ENCODE measurements at regions not wholly inside any gene's neighbourhood (a gene's known extent, or its start where the extent isn't known, plus 50 kb on each side); places are given as distances from the start of the nearest gene placed in this dataset.
A peak's percentile ranks its signal among the peaks of the same experiment; 100 is the strongest.

DNA sequence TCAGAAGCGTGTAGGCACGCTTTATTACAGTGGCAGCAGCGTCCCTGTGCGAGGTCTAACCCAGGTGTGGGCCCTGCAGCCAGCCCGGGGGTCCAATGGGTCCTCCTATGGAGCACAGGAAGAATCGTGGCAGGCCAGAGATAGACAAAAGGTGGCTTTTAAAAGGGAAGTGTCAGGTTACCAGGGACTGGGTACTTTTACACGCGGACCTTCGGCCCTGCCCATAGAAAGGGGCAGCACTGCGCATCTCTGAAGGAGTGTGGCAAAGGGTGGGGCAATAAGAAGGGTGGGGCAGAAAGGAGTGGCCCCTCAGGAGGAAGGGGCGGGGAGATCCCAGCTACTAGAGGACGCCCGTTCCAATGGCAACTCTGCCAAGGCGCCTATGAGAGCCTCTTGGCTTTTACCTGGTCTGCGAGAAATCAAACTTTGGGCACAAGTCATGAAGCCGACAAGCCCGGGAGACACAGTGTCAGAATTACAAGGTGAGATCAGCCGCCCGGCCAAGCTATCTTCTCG lies 1419.8 kb downstream of the UQCRFS1 start:
- Histone ChIP-seq H3K27me3 (ENCODE audit: insufficient read depth, poor library complexity, severe bottlenecking) (no peaks in the 10 kb centered on the region), H3K4me3 (replicated peaks; ENCODE audit: insufficient read depth, low read length) (peak overlapping the region; percentile 88), H3K27ac (replicated peaks) (peak overlapping the region; percentile 96)
- TF ChIP-seq SPI1 (IDR thresholded peaks at IDR 0.05; ENCODE audit: borderline replicate concordance, low read depth) (peak; percentile 63; the same call in 1 of the 2 replicates), POLR2AphosphoS5 (IDR thresholded peaks at IDR 0.05; ENCODE audit: low read depth) (no peak; the same call in none of the 2 replicates)
- TF ChIP-seq, protein P1, sequence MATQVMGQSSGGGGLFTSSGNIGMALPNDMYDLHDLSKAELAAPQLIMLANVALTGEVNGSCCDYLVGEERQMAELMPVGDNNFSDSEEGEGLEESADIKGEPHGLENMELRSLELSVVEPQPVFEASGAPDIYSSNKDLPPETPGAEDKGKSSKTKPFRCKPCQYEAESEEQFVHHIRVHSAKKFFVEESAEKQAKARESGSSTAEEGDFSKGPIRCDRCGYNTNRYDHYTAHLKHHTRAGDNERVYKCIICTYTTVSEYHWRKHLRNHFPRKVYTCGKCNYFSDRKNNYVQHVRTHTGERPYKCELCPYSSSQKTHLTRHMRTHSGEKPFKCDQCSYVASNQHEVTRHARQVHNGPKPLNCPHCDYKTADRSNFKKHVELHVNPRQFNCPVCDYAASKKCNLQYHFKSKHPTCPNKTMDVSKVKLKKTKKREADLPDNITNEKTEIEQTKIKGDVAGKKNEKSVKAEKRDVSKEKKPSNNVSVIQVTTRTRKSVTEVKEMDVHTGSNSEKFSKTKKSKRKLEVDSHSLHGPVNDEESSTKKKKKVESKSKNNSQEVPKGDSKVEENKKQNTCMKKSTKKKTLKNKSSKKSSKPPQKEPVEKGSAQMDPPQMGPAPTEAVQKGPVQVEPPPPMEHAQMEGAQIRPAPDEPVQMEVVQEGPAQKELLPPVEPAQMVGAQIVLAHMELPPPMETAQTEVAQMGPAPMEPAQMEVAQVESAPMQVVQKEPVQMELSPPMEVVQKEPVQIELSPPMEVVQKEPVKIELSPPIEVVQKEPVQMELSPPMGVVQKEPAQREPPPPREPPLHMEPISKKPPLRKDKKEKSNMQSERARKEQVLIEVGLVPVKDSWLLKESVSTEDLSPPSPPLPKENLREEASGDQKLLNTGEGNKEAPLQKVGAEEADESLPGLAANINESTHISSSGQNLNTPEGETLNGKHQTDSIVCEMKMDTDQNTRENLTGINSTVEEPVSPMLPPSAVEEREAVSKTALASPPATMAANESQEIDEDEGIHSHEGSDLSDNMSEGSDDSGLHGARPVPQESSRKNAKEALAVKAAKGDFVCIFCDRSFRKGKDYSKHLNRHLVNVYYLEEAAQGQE (IDR thresholded peaks at IDR 0.05; ENCODE audit: insufficient replicate concordance, low read depth), result peak; percentile 57
- DNase-seq (ENCODE audit: low read depth in 1 of 2, low spot score in 1 of 2), result peak; percentile 91 to 94

DNA sequence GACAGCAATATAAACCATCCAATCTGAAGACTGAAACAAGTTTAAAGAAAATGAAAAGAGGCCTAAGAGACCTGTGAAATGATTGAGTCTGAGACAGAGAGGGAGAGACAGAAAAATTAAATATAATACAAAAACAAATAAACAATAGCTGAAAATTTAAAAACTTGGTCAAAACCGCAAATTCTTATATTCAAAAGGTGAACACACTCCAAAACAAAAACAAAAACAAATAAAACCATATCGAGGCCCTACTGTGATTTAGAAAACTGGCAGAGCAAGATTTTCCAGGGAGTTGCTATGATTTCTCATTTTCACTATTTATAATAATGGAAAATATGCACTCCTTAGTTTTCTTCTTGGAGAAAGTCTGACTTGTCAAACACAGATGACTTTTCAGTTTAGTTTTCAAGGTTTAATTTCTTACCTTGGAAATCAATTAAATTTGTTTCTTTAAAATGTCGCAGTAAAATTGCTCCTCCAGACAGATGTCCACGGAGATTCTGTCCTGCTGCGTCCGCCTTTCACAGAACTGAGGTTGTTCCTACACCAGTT lies 1420.3 kb downstream of the UQCRFS1 start:
- TF ChIP-seq POLR2AphosphoS5 (IDR thresholded peaks at IDR 0.05; ENCODE audit: low read depth), result no peak
- TF ChIP-seq, protein P1 (IDR thresholded peaks at IDR 0.05; ENCODE audit: insufficient replicate concordance, low read depth), result no peak
- no peak for TF ChIP-seq GABPA (IDR thresholded peaks at IDR 0.05; ENCODE audit: low read depth)
- TF ChIP-seq, protein P2, sequence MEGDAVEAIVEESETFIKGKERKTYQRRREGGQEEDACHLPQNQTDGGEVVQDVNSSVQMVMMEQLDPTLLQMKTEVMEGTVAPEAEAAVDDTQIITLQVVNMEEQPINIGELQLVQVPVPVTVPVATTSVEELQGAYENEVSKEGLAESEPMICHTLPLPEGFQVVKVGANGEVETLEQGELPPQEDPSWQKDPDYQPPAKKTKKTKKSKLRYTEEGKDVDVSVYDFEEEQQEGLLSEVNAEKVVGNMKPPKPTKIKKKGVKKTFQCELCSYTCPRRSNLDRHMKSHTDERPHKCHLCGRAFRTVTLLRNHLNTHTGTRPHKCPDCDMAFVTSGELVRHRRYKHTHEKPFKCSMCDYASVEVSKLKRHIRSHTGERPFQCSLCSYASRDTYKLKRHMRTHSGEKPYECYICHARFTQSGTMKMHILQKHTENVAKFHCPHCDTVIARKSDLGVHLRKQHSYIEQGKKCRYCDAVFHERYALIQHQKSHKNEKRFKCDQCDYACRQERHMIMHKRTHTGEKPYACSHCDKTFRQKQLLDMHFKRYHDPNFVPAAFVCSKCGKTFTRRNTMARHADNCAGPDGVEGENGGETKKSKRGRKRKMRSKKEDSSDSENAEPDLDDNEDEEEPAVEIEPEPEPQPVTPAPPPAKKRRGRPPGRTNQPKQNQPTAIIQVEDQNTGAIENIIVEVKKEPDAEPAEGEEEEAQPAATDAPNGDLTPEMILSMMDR (IDR thresholded peaks at IDR 0.05; ENCODE audit: insufficient read depth, low read length), result no peak
- no peak for TF ChIP-seq SPI1 (IDR thresholded peaks at IDR 0.05; ENCODE audit: borderline replicate concordance, low read depth)
- peak overlapping the region; percentile 88 for H3K4me3 ChIP-seq (replicated peaks; ENCODE audit: insufficient read depth, low read length)
- no peak for DNase-seq (ENCODE audit: low read depth in 1 of 2, low spot score in 1 of 2)
- H3K27ac ChIP-seq (replicated peaks), result peak overlapping the region; percentile 96
- no peaks in the 10 kb centered on the region for H3K27me3 ChIP-seq (ENCODE audit: insufficient read depth, poor library complexity, severe bottlenecking)

DNA sequence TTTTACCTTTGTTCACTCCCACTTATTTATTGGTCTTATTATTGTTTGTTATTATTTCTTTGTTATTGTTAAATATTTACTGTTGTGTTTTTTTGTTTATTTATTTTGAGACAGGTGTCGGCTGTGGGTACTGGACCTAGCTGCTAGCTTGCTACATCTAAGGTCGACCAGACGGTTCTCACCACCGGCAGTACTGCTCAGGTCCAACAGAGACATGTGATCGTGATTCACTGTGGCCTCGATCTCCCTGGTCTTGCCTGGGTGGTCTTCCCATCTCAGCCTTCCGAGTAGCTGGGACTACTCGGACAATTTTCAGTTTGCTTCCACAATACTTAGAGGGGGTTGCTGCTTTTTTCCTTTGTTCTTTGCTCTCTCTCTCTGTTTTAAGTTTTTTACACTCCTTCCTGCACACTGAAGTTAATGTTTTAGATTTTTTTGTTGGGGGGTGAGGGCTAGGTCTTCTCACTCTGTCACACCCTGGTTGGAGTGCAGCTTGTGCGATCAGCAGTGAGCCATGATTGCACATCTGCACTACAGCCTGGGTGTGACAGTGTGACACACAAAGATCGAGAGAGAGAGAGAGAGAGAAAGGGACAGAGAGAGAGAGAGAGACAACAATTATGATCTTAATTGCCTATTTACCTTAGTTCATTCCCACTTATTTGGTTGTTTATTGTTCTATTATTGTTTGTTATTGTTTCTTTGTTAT lies 1432.4 kb downstream of the UQCRFS1 start:
- peak; percentile 61 to 70 for DNase-seq (ENCODE audit: low read depth in 1 of 2, low spot score in 1 of 2)
- Histone ChIP-seq H3K4me3 (replicated peaks; ENCODE audit: insufficient read depth, low read length) (peak overlapping the region; percentile 27), H3K27ac (replicated peaks) (peak overlapping the region; percentile 94), H3K27me3 (ENCODE audit: insufficient read depth, poor library complexity, severe bottlenecking) (no peaks in the 10 kb centered on the region)
- no peak for TF ChIP-seq SPI1 (IDR thresholded peaks at IDR 0.05; ENCODE audit: borderline replicate concordance, low read depth)
- TF ChIP-seq POLR2AphosphoS5 (IDR thresholded peaks at IDR 0.05; ENCODE audit: low read depth), result no peak
- no peak for TF ChIP-seq GABPA (IDR thresholded peaks at IDR 0.05; ENCODE audit: low read depth)
- TF ChIP-seq, protein P1 (IDR thresholded peaks at IDR 0.05; ENCODE audit: insufficient replicate concordance, low read depth), result no peak
- TF ChIP-seq, protein P2 (IDR thresholded peaks at IDR 0.05; ENCODE audit: insufficient read depth, low read length), result no peak
